DND-41 (cell line): ENCODE measurements at regions not wholly inside any gene's neighbourhood (a gene's known extent, or its start where the extent isn't known, plus 50 kb on each side); places are given as distances from the start of the nearest gene placed in this dataset.

ENCODE experiments used
- EZH2 ChIP-seq: IDR thresholded peaks from 3 replicates; pipeline ENCODE4 v1.6.1; 2012; ENCODE audit warnings: borderline replicate concordance, low read depth, mild to moderate bottlenecking, moderate library complexity, low read length, inconsistent platforms; ENCODE audit not compliant: severe bottlenecking
- TF ChIP-seq, protein P1 (sequence below): IDR thresholded peaks from 2 replicates; pipeline ENCODE4 v1.5.1; 2012; ENCODE audit warnings: borderline replicate concordance, low read length, moderate library complexity, mild to moderate bottlenecking; ENCODE audit not compliant: poor library complexity, severe bottlenecking; ENCODE audit errors: extremely low read depth

DNA sequence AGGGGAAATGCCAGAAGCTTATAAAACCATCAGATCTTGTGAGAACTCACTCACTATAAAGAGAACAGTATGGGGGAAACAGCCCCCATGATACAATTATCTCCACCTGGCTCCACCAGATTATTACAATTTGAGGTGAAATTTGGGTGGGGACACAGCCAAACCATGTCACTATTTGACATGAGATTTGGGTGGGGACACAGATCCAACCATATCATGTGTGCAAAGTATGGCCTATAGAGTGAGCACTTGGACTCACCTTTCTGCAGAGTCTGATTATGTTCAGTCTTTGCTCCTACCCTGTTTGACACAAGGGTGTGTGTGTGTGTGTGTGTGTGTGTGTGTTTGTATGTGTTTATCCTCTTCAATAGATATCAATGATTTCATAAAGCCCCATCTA, 287.5 kb downstream of the ZNF536 start:
- TF ChIP-seq, protein P1, sequence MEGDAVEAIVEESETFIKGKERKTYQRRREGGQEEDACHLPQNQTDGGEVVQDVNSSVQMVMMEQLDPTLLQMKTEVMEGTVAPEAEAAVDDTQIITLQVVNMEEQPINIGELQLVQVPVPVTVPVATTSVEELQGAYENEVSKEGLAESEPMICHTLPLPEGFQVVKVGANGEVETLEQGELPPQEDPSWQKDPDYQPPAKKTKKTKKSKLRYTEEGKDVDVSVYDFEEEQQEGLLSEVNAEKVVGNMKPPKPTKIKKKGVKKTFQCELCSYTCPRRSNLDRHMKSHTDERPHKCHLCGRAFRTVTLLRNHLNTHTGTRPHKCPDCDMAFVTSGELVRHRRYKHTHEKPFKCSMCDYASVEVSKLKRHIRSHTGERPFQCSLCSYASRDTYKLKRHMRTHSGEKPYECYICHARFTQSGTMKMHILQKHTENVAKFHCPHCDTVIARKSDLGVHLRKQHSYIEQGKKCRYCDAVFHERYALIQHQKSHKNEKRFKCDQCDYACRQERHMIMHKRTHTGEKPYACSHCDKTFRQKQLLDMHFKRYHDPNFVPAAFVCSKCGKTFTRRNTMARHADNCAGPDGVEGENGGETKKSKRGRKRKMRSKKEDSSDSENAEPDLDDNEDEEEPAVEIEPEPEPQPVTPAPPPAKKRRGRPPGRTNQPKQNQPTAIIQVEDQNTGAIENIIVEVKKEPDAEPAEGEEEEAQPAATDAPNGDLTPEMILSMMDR = no peak
- no peak for TF ChIP-seq EZH2
